OCI-LY1 (cell line): ENCODE measurements at regions not wholly inside any gene's neighbourhood (a gene's known extent, or its start where the extent isn't known, plus 50 kb on each side); places are given as distances from the start of the nearest gene placed in this dataset.

ENCODE experiments used
- H2AFZ ChIP-seq: fragments of 200-600 bp; sonication (generic), shearing (Covaris generic); 2 replicates; pipeline ENCODE4 v1.6.0; 2014; ENCODE audit warnings: antibody characterized with exemption, mild to moderate bottlenecking, low read length
- H3F3A ChIP-seq: fragments of 200-600 bp; sonication (generic), shearing (Covaris generic); 2 replicates; pipeline ENCODE4 v1.6.0; 2014; ENCODE audit warnings: mild to moderate bottlenecking, antibody characterized with exemption, low read length, moderate library complexity; ENCODE audit not compliant: insufficient read depth
- H3K27ac ChIP-seq: fragments of 200-600 bp; sonication (generic); 2 replicates; pipeline ENCODE4 v1.5.1; 2014; ENCODE audit warnings: low read length, mixed run types, mild to moderate bottlenecking, low read depth; ENCODE audit not compliant: poor library complexity, severe bottlenecking
- H3K27me3 ChIP-seq: fragments of 200-600 bp; sonication (generic); 2 replicates; pipeline ENCODE4 v1.6.0; 2014; ENCODE audit warnings: antibody characterized with exemption, mild to moderate bottlenecking, low read length, moderate library complexity; ENCODE audit not compliant: insufficient read depth
- H3K36me3 ChIP-seq: fragments of 200-600 bp; sonication (generic); 2 replicates; pipeline ENCODE4 v1.6.1; 2014; ENCODE audit warnings: mild to moderate bottlenecking, antibody characterized with exemption, low read length, moderate library complexity, mixed read lengths; ENCODE audit not compliant: insufficient read depth
- H3K4me1 ChIP-seq: fragments of 200-600 bp; sonication (generic); 2 replicates; pipeline ENCODE4 v1.5.1; 2014; ENCODE audit warnings: mild to moderate bottlenecking, low read length, moderate library complexity; ENCODE audit not compliant: insufficient read depth, severe bottlenecking
- H3K4me2 ChIP-seq: fragments of 200-600 bp; sonication (generic), shearing (Covaris generic); 2 replicates; pipeline ENCODE4 v1.6.1; 2014; ENCODE audit warnings: low read length
- H3K4me3 ChIP-seq: fragments of 200-600 bp; sonication (generic); 2 replicates; pipeline ENCODE4 v1.5.1; 2014; ENCODE audit warnings: low read length, low read depth, mild to moderate bottlenecking, mixed read lengths; ENCODE audit not compliant: poor library complexity, severe bottlenecking
- H3K79me2 ChIP-seq: fragments of 200-600 bp; shearing (Covaris generic); 2 replicates; pipeline ENCODE4 v1.6.1; 2016; ENCODE audit warnings: mixed run types, low read length, mixed read lengths; ENCODE audit not compliant: insufficient read depth
- H3K9ac ChIP-seq: fragments of 200-600 bp; sonication (generic), shearing (Covaris generic); 2 replicates; pipeline ENCODE4 v1.6.1; 2014; ENCODE audit warnings: mild to moderate bottlenecking, low read length, mixed read lengths
- H3K9me2 ChIP-seq: fragments of 200-600 bp; sonication (generic), shearing (Covaris generic); 2 replicates; pipeline ENCODE4 v1.6.1; 2014; ENCODE audit warnings: low read depth, mild to moderate bottlenecking, low read length, mixed read lengths
- H3K9me3 ChIP-seq: fragments of 200-600 bp; shearing (Covaris generic); 2 replicates; pipeline ENCODE4 v1.6.1; 2014; ENCODE audit warnings: low read length, mixed read lengths
- H4K20me1 ChIP-seq: fragments of 200-600 bp; sonication (generic), shearing (Covaris generic); 2 replicates; pipeline ENCODE4 v1.6.0; 2016; ENCODE audit warnings: mild to moderate bottlenecking, low read length; ENCODE audit not compliant: insufficient read depth
- CTCF ChIP-seq: fragments of 200-600 bp; sonication (generic), shearing (Covaris generic); IDR thresholded peaks from 2 replicates; pipeline ENCODE4 v1.5.1; 2017; ENCODE audit warnings: mild to moderate bottlenecking, antibody characterized with exemption, low read length, moderate library complexity, mixed read lengths
- EZH2 ChIP-seq: fragments of 200-600 bp; sonication (generic), shearing (Covaris generic); IDR thresholded peaks from 2 replicates; pipeline ENCODE4 v1.8.0; 2017; ENCODE audit warnings: borderline replicate concordance, mixed run types, mild to moderate bottlenecking, antibody characterized with exemption, low read length, moderate library complexity, mixed read lengths

- Histone ChIP-seq H3K9me3 (no peaks in the 10 kb centered on the region), H3K9me2 (no peaks in the 10 kb centered on the region), H3K4me3 (no peak overlapping the region), H4K20me1 (no peaks in the 10 kb centered on the region), H3K27ac (no peak overlapping the region), H3K4me1 (no peaks in the 10 kb centered on the region), H2AFZ (no peak overlapping the region), H3K9ac (no peak overlapping the region), H3K79me2 (no peaks in the 10 kb centered on the region), H3F3A (no peaks in the 10 kb centered on the region), H3K4me2 (no peak overlapping the region), H3K36me3 (no peaks in the 10 kb centered on the region), H3K27me3 (no peaks in the 10 kb centered on the region)
- no peak for TF ChIP-seq CTCF
- no peak for TF ChIP-seq EZH2
Observed at GRCh38 chr13:77417897-77418296, 91.0 kb upstream of the MYCBP2 start.

- no peak overlapping the region for H3K9ac ChIP-seq
- no peaks in the 10 kb centered on the region for H3K4me1 ChIP-seq
- H4K20me1 ChIP-seq = no peaks in the 10 kb centered on the region
- no peak overlapping the region for H3K4me3 ChIP-seq
- no peaks in the 10 kb centered on the region for H3K9me3 ChIP-seq
- no peak for TF ChIP-seq CTCF
- no peak for TF ChIP-seq EZH2
- no peak overlapping the region for H2AFZ ChIP-seq
- H3F3A ChIP-seq = no peaks in the 10 kb centered on the region
- H3K27ac ChIP-seq = no peak overlapping the region
- no peaks in the 10 kb centered on the region for H3K27me3 ChIP-seq
- no peaks in the 10 kb centered on the region for H3K79me2 ChIP-seq
- H3K9me2 ChIP-seq = no peaks in the 10 kb centered on the region
- no peaks in the 10 kb centered on the region for H3K36me3 ChIP-seq
- no peak overlapping the region for H3K4me2 ChIP-seq
Observed at GRCh38 chr13:77416666-77417212, 89.8 kb upstream of the MYCBP2 start.

GRCh38 chr13:77415253-77416071, 88.6 kb upstream of the MYCBP2 start:
- Histone ChIP-seq H3K27ac (no peak overlapping the region), H3K79me2 (no peaks in the 10 kb centered on the region), H3K36me3 (no peaks in the 10 kb centered on the region), H3K4me2 (no peak overlapping the region), H3F3A (no peaks in the 10 kb centered on the region), H3K9me3 (no peaks in the 10 kb centered on the region), H3K4me1 (no peaks in the 10 kb centered on the region), H4K20me1 (no peaks in the 10 kb centered on the region), H3K4me3 (no peak overlapping the region), H3K9ac (no peak overlapping the region), H2AFZ (no peak overlapping the region), H3K27me3 (no peaks in the 10 kb centered on the region), H3K9me2 (no peaks in the 10 kb centered on the region)
- TF ChIP-seq CTCF = no peak
- no peak for TF ChIP-seq EZH2
